SHP77 (cell line): ENCODE measurements at regions not wholly inside any gene's neighbourhood (a gene's known extent, or its start where the extent isn't known, plus 50 kb on each side); places are given as distances from the start of the nearest gene placed in this dataset.
"Not testable (repeated sequence)": the region's sequence is repeated elsewhere in the genome, so short reads cannot be mapped to it uniquely, and the experiment has no call there.

Experiments used
- DNase-seq, 2 experiments: peaks; one replicate each; lab custom pipeline; 2025; lab: John Stamatoyannopoulos, UW

- no peak for DNase-seq
These were observed 1003.5 kb downstream of the SORCS3 start for GRCh38 chr10:105644559-105644958.

GRCh38 chr10:105644091-105644490 is 1003.0 kb downstream of the SORCS3 start:
- DNase-seq, result no peak

GRCh38 chr10:105643660-105644059 is 1002.6 kb downstream of the SORCS3 start:
- DNase-seq, result no peak

GRCh38 chr10:105634281-105634680 is 993.2 kb downstream of the SORCS3 start:
- DNase-seq, result no peak

GRCh38 chr10:105615715-105616365 is 974.8 kb downstream of the SORCS3 start:
- no peak for DNase-seq

GRCh38 chr10:105611244-105611798 is 970.2 kb downstream of the SORCS3 start:
- no peak for DNase-seq

- no peak for DNase-seq
These were observed 968.4 kb downstream of the SORCS3 start for GRCh38 chr10:105609451-105609850.

GRCh38 chr10:105605918-105606317 is 964.8 kb downstream of the SORCS3 start:
- DNase-seq, result no peak

GRCh38 chr10:105605104-105605503 is 964.0 kb downstream of the SORCS3 start:
- no peak for DNase-seq

GRCh38 chr10:105598207-105598606 is 957.1 kb downstream of the SORCS3 start:
- DNase-seq, result no peak

GRCh38 chr10:105597312-105597711 is 956.2 kb downstream of the SORCS3 start:
- no peak for DNase-seq

GRCh38 chr10:105596749-105597148 is 955.7 kb downstream of the SORCS3 start:
- DNase-seq, result no peak

- no peak for DNase-seq
These were observed 953.2 kb downstream of the SORCS3 start for GRCh38 chr10:105594296-105594695.

GRCh38 chr10:105592468-105592867 is 951.4 kb downstream of the SORCS3 start:
- no peak for DNase-seq

GRCh38 chr10:105586451-105587098 is 945.5 kb downstream of the SORCS3 start:
- no peak for DNase-seq

- DNase-seq, result no peak
These were observed 944.7 kb downstream of the SORCS3 start for GRCh38 chr10:105585753-105586152.

GRCh38 chr10:105585171-105585570 is 944.1 kb downstream of the SORCS3 start:
- no peak for DNase-seq

GRCh38 chr10:105579112-105579511 is 938.0 kb downstream of the SORCS3 start:
- no peak for DNase-seq

- peak in 1 of 2 experiments; percentile 10 for DNase-seq
These were observed 936.9 kb downstream of the SORCS3 start for GRCh38 chr10:105577865-105578607.

GRCh38 chr10:105559333-105560097 is 918.4 kb downstream of the SORCS3 start:
- no peak for DNase-seq

GRCh38 chr10:105550453-105550852 is 909.4 kb downstream of the SORCS3 start:
- not testable (repeated sequence) for DNase-seq

- DNase-seq, result no peak
These were observed 908.6 kb downstream of the SORCS3 start for GRCh38 chr10:105549731-105550130.
